HG03575 (cell line): ENCODE measurements at regions not wholly inside any gene's neighbourhood (a gene's known extent, or its start where the extent isn't known, plus 50 kb on each side); places are given as distances from the start of the nearest gene placed in this dataset.

Source experiments
- ATAC-seq: cut with Tn5 transposase; IDR thresholded peaks from one replicate; pipeline ENCODE4 v1.9.1; 2021; ENCODE audit not compliant: unreplicated experiment, insufficient number of reproducible peaks, low FRiP score; ENCODE audit errors: extremely low read depth

- ATAC-seq: no peak
Observed at GRCh38 chr1:110816945-110817344, 56.0 kb upstream of the CD53 start.

GRCh38 chr1:110811529-110811928, 61.4 kb upstream of the CD53 start:
- ATAC-seq: no peak

GRCh38 chr1:110800079-110800478, 72.9 kb upstream of the CD53 start:
- ATAC-seq: no peak

GRCh38 chr1:110798691-110799256, 74.2 kb upstream of the CD53 start:
- no peak for ATAC-seq

- ATAC-seq: no peak
Observed at GRCh38 chr1:110788673-110789072, 84.3 kb upstream of the CD53 start.

- ATAC-seq: peak; percentile 42
Observed at GRCh38 chr1:110787328-110788071, 85.4 kb upstream of the CD53 start.

- ATAC-seq: no peak
Observed at GRCh38 chr1:110786802-110787327, 86.1 kb upstream of the CD53 start.

- ATAC-seq: no peak
Observed at GRCh38 chr1:110785612-110786011, 87.3 kb upstream of the CD53 start.

GRCh38 chr1:110785055-110785454, 87.9 kb upstream of the CD53 start:
- ATAC-seq: no peak

- ATAC-seq: no peak
Observed at GRCh38 chr1:110783292-110783918, 89.5 kb upstream of the CD53 start.

- ATAC-seq: no peak
Observed at GRCh38 chr1:110781525-110781924, 91.4 kb upstream of the CD53 start.

GRCh38 chr1:110780600-110781484, 92.1 kb upstream of the CD53 start:
- no peak for ATAC-seq

GRCh38 chr1:110779636-110780035, 93.3 kb upstream of the CD53 start:
- ATAC-seq: no peak

- no peak for ATAC-seq
Observed at GRCh38 chr1:110778821-110779220, 94.1 kb upstream of the CD53 start.

- ATAC-seq: no peak
Observed at GRCh38 chr1:110777228-110777627, 95.7 kb upstream of the CD53 start.

GRCh38 chr1:110774398-110774797, 98.5 kb upstream of the CD53 start:
- ATAC-seq: no peak

GRCh38 chr1:110773813-110774212, 99.1 kb upstream of the KCNA3 start:
- no peak for ATAC-seq

- no peak for ATAC-seq
Observed at GRCh38 chr1:110771245-110772022, 96.7 kb upstream of the KCNA3 start.

GRCh38 chr1:110770832-110771231, 96.1 kb upstream of the KCNA3 start:
- ATAC-seq: no peak
